OCI-M2 (cell line): ENCODE measurements at regions not wholly inside any gene's neighbourhood (a gene's known extent, or its start where the extent isn't known, plus 50 kb on each side); places are given as distances from the start of the nearest gene placed in this dataset.

Experiments used
- DNase-seq: peaks from one replicate; lab custom pipeline; 2025; ENCODE audit not compliant: unreplicated experiment; lab: John Stamatoyannopoulos, UW

DNA sequence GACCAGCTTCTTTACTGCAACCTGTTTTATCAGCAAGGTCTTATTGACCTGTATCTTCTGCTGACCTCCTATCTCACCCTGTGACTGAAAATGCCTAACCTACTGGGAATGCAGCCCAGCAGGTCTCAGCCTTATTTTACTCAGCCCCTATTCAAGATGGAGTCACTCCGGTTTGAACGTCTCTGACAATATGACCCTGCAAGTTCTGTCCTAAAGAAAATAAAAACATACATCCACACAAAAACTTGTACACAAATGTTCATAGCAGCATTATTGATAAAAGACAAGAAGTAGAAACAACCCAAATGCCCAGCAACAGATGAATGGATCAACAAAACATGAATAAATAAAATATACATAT is 59.5 kb upstream of the FAM9C start:
- DNase-seq: no peak

DNA sequence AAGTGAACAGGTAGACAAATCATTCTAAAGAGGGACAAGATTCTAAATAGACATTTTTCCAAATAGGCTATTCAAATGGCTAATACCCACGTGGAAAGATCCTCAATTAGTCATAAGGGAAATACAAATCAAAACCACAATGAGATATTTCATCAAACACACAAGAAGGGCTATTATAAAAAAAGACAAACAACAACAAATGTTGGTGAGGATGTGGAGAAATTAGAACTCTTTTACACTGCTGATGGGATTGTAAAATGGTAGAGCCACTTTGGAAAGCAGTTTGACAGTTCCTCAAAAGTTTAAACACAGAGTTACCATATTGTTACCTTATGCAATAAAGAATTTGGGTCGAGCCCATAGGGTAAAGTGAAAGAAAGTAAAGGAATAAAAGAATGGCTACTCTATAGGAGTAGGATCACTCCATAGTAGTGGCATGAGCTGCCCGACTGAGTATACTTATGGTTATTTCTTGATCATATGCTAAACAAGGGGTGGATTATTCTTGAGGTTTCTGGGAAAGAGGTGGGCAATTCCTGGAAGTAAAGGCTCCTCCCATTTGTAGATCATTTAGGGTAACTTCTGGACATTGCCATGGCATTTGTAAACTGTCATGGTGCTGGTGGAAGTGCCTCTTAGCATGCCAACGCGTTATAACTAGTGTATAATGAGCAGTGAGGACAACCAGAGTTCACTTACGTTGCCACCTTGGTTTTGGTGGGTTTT is 58.9 kb upstream of the FAM9C start:
- DNase-seq: no peak

DNA sequence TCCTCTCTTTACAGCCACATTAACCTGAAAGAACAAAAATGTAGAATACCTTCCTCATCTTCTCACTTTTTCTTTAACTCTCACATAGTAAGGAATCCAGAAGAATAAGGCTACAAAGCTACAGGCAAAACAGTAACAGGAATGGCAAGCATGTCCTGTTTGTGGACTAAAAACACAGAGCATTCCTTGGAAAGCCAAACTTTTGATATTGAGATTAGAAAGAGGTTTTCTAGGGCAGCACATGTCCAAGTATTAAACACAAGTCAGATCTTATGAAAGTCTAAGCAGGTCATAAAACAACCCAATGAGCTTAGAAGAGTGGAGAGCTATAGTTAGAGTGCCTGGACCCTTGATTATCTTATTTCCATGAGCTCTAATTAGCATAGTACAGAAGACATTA is 58.2 kb upstream of the FAM9C start:
- DNase-seq: no peak

DNA sequence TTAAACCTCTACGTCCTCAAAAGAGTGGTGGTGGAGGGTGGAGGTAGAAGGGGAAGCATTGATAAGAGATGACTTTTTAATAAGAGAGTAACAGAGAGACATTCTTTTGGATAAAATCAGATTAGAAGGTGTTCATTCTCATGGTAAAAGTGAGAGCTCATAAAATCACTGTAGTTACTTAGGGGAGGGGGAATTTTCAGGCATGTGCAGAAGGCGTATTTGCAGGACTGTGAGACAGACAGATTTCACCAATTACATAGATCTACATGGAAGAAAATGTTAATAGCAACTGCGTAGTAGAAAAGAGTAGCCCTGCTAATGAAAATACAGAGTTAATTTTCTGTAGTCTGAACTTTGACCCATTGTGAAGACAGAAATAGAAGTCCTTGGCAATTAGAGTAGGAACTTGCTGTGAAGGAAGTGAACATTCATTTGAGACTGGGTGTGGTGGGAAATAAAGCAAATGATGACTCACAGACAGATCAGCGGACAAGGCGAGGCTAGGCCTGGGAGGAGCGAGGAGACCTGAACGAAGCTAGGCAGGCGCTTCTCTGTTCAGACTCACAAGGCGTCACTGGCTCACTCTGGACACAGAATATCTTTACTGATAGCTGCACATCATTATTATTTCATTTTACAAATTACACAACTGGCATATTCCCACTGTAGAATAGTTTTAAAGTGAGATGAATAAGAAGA is 57.2 kb upstream of the FAM9C start:
- DNase-seq: no peak

DNA sequence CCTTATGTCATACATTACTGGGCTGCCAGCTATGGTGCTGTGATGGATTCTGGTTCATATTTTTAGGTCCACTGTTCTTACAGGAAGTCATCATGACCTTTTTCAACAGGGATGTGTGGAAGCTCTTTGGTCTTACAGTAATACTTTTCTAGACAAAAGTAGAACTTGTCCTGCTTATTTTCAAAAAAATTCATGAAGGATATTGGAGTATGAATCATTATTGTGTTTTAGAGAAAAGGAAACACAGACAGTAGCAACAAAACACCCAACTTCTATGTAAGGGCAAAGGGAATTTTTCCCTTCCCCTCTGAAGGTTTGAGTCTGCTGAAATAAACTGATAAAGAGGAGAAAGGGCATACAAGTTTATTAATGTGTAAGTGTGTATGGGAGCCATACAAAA is 54.7 kb upstream of the FAM9C start:
- DNase-seq: no peak

DNA sequence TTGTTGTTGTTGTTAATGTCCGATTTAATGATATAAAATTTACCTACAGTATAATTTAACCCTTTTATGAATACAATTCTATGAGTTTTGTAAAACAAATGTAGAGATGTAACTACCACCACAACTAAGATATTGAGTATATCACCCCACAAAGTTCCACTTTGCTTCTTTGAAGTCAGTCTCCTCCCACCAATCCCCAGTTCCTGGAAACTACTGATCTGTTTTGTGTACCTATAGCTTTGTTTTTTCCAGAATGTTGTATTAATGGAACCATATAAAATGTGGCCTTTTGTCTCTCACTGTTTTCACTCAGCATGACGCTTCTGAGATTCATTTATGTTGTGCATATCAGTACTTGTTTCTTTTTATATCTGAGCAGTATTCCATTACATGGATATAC is 52.3 kb upstream of the FAM9C start:
- no peak for DNase-seq

DNA sequence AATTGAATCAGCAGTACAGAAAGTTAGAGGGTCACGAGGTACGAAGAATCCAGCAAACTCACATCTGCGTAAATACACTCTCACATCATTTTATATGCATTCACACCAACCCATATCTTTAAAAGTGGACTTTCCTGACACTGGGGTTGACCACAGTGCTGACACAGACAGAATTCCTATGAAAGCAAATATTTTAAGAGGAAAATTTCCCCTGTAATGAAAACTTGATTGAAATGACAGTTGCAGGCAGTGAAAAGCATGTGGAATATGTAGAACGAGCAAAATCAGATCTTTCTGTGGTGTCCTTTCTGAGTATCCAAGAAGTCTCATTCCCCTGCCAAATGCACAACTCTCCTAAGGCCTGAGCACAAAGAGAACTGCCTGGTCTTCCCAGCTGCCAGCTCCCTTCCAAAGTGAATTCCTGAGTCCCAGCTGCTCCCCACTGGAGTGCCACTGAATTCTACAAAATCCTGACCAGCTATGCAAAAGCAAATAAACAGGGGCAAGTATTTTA is 50.5 kb upstream of the FAM9C start:
- DNase-seq: no peak

DNA sequence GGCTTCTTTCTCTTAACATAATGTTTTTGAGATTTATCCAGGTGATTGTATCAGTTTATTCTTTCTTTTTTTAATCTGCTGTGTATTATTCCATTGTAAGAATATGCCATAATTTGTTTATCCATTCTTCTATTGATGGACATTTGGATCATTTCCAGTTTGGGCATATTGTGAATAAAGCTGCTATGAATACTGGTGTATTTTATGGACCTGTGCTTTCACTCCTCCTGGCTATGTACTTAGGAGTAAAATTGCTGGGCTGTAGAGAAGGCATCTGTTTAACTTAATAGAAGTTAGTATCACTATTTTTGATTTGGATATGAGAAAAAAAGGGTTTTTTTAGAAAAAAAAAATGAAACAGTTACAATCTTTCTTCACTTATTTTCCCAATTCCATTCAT is 50.0 kb upstream of the FAM9C start:
- no peak for DNase-seq
